Osteoblast (primary cell): ENCODE measurements at regions not wholly inside any gene's neighbourhood (a gene's known extent, or its start where the extent isn't known, plus 50 kb on each side); places are given as distances from the start of the nearest gene placed in this dataset.
"Not testable (repeated sequence)": the region's sequence is repeated elsewhere in the genome, so short reads cannot be mapped to it uniquely, and the experiment has no call there.

Experiments used
- DNase-seq: peaks from one replicate; pipeline ENCODE4 v3.0.0; 2011; ENCODE audit warnings: low spot score, mixed read lengths; ENCODE audit not compliant: insufficient read length; ENCODE audit errors: missing footprints
- H2AFZ ChIP-seq: 2 replicates; pipeline ENCODE4 v1.6.0; 2011; ENCODE audit warnings: mild to moderate bottlenecking, low read length
- H3K27ac ChIP-seq: 2 replicates; pipeline ENCODE4 v1.5.1; 2011; ENCODE audit warnings: mild to moderate bottlenecking, low read depth, low read length, moderate library complexity
- H3K27me3 ChIP-seq: 2 replicates; pipeline ENCODE4 v1.6.0; 2012; ENCODE audit warnings: mild to moderate bottlenecking, control low read depth, inconsistent platforms, low read length, moderate library complexity; ENCODE audit not compliant: insufficient read depth
- H3K36me3 ChIP-seq: 2 replicates; pipeline ENCODE4 v1.5.1; 2011; ENCODE audit warnings: mild to moderate bottlenecking, low read length, control low read depth, moderate library complexity; ENCODE audit not compliant: insufficient read depth
- H3K4me1 ChIP-seq: 2 replicates; pipeline ENCODE4 v1.5.1; 2011; ENCODE audit warnings: mild to moderate bottlenecking, low read length, control low read depth, moderate library complexity; ENCODE audit not compliant: insufficient read depth
- H3K4me2 ChIP-seq: 2 replicates; pipeline ENCODE4 v1.6.0; 2011; ENCODE audit warnings: mild to moderate bottlenecking, low read length; ENCODE audit not compliant: insufficient read depth
- H3K4me3 ChIP-seq: fragments of 200-600 bp; sonication (generic); 3 replicates; pipeline ENCODE4 v1.5.1; 2012; ENCODE audit warnings: mild to moderate bottlenecking, low read length, inconsistent platforms; ENCODE audit not compliant: insufficient read depth
- H3K79me2 ChIP-seq: 2 replicates; pipeline ENCODE4 v1.6.0; 2012; ENCODE audit warnings: mild to moderate bottlenecking, low read length, control low read depth, inconsistent platforms; ENCODE audit not compliant: insufficient read depth
- H3K9me3 ChIP-seq: 2 replicates; pipeline ENCODE4 v1.5.1; 2011; ENCODE audit warnings: low read depth, low read length, control low read depth
- H4K20me1 ChIP-seq: 2 replicates; pipeline ENCODE4 v1.6.0; 2012; ENCODE audit warnings: mild to moderate bottlenecking, low read length, control low read depth; ENCODE audit not compliant: insufficient read depth
- TF ChIP-seq, protein P1 (sequence below): IDR thresholded peaks from 2 replicates; pipeline ENCODE4 v1.5.1; 2011; ENCODE audit warnings: mild to moderate bottlenecking, low read depth, low read length, moderate library complexity; ENCODE audit errors: extremely low read depth

DNA sequence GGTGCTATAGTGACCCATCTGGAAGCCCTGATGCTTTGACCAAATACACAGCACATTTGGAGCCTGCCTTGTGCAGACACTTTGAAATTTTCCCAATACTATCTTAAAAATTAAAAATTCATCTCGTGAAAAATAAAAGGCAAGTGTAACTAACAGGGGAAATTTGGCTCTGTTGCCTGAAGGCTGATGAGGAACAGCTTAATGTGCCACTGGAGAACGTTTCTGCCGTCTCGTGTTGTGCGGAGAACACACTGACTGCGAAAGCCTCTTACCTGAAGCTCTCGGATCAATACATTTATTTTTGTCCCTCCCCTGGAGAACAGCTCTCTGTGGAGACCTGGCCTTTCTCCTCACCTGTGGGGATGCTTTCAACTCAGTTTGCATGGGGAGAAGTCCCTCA lies 77.2 kb upstream of the CHST15 start:
- Histone ChIP-seq H3K27me3 (peaks cover 8% of the 10 kb centered on the region), H2AFZ (no peak overlapping the region), H3K4me1 (no peaks in the 10 kb centered on the region), H3K36me3 (no peaks in the 10 kb centered on the region), H3K27ac (no peak overlapping the region), H3K4me2 (no peak overlapping the region), H3K79me2 (no peaks in the 10 kb centered on the region), H3K4me3 (no peak overlapping the region), H3K9me3 (no peaks in the 10 kb centered on the region), H4K20me1 (no peaks in the 10 kb centered on the region)
- TF ChIP-seq, protein P1, sequence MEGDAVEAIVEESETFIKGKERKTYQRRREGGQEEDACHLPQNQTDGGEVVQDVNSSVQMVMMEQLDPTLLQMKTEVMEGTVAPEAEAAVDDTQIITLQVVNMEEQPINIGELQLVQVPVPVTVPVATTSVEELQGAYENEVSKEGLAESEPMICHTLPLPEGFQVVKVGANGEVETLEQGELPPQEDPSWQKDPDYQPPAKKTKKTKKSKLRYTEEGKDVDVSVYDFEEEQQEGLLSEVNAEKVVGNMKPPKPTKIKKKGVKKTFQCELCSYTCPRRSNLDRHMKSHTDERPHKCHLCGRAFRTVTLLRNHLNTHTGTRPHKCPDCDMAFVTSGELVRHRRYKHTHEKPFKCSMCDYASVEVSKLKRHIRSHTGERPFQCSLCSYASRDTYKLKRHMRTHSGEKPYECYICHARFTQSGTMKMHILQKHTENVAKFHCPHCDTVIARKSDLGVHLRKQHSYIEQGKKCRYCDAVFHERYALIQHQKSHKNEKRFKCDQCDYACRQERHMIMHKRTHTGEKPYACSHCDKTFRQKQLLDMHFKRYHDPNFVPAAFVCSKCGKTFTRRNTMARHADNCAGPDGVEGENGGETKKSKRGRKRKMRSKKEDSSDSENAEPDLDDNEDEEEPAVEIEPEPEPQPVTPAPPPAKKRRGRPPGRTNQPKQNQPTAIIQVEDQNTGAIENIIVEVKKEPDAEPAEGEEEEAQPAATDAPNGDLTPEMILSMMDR = no peak
- DNase-seq = peak; percentile 3

- Histone ChIP-seq H3K36me3 (no peaks in the 10 kb centered on the region), H4K20me1 (no peaks in the 10 kb centered on the region), H3K27ac (no peak overlapping the region), H3K79me2 (no peaks in the 10 kb centered on the region), H2AFZ (no peak overlapping the region), H3K27me3 (peaks cover 8% of the 10 kb centered on the region), H3K4me1 (no peaks in the 10 kb centered on the region), H3K4me2 (no peak overlapping the region), H3K4me3 (no peak overlapping the region), H3K9me3 (no peaks in the 10 kb centered on the region)
- TF ChIP-seq, protein P1 = no peak
- DNase-seq = peak; percentile 19
Measured at GRCh38 chr10:124168991-124169802, 75.8 kb upstream of the CHST15 start.

GRCh38 chr10:124168581-124168980 lies 75.2 kb upstream of the CHST15 start:
- H2AFZ ChIP-seq = no peak overlapping the region
- peaks cover 8% of the 10 kb centered on the region for H3K27me3 ChIP-seq
- H3K4me3 ChIP-seq = no peak overlapping the region
- H3K9me3 ChIP-seq = no peaks in the 10 kb centered on the region
- DNase-seq = no peak
- no peaks in the 10 kb centered on the region for H4K20me1 ChIP-seq
- no peak overlapping the region for H3K27ac ChIP-seq
- no peaks in the 10 kb centered on the region for H3K79me2 ChIP-seq
- TF ChIP-seq, protein P1 = no peak
- no peaks in the 10 kb centered on the region for H3K36me3 ChIP-seq
- H3K4me2 ChIP-seq = no peak overlapping the region
- no peaks in the 10 kb centered on the region for H3K4me1 ChIP-seq

DNA sequence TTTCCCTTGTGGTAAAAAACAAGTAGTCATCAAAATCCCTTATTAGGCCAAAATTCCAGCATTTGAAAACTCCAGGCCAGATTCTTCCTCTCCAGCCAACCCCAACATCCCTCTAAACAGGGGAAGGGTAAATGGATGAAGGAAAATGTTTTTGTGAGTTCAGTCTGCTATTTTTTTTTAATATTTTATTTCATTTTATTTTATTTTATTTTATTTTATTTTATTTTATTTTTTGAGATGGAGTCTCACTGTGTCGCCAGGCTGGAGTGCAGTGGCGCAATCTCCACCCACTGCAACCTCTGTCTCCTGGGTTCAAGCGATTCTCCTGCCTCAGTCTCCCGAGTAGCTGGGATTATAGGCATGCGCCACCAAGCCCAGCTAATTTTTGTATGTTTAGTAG lies 74.5 kb upstream of the CHST15 start:
- not testable (repeated sequence) for H3K9me3 ChIP-seq, H2AFZ ChIP-seq, H3K4me3 ChIP-seq, H3K27ac ChIP-seq, H4K20me1 ChIP-seq, H3K79me2 ChIP-seq, H3K36me3 ChIP-seq, DNase-seq, H3K4me1 ChIP-seq, H3K4me2 ChIP-seq, H3K27me3 ChIP-seq
